SK-N-SH treated with all-trans-retinoic acid at 6 μM for 48 hours (cell line): ENCODE measurements at regions not wholly inside any gene's neighbourhood (a gene's known extent, or its start where the extent isn't known, plus 50 kb on each side); places are given as distances from the start of the nearest gene placed in this dataset.

Experiments
- ATAC-seq: fragments of 200-7000 bp; cut with Tn5 transposase; 3 replicates; pipeline ENCODE4 v1.9.1; 2020; ENCODE audit warnings: mild to moderate bottlenecking, moderate library complexity
- BACH2 ChIP-seq: fragments of 250-450 bp; sonication (Bioruptor Pico); IDR thresholded peaks from 2 replicates; pipeline ENCODE4 v1.9.0; 2021; ENCODE audit warnings: mild to moderate bottlenecking, borderline replicate concordance
- CREB5 ChIP-seq: fragments of 250-450 bp; sonication (Bioruptor Pico); IDR thresholded peaks from 2 replicates; pipeline ENCODE4 v1.5.1; 2020; ENCODE audit warnings: low read depth, mild to moderate bottlenecking, moderate library complexity
- CSRNP3 ChIP-seq: fragments of 250-450 bp; sonication (Bioruptor Pico); IDR thresholded peaks from 2 replicates; pipeline ENCODE4 v1.5.1; 2021; ENCODE audit warnings: mild to moderate bottlenecking, moderate library complexity
- GLIS3 ChIP-seq: fragments of 250-450 bp; sonication (Bioruptor Pico); IDR thresholded peaks from 2 replicates; pipeline ENCODE4 v1.5.0; 2020; ENCODE audit warnings: mild to moderate bottlenecking, moderate library complexity
- ISL1 ChIP-seq: fragments of 250-450 bp; sonication (Bioruptor Pico); IDR thresholded peaks from 2 replicates; pipeline ENCODE4 v2.1.2; 2022; ENCODE audit warnings: mild to moderate bottlenecking, moderate library complexity
- OSR1 ChIP-seq: fragments of 250-450 bp; sonication (Bioruptor Pico); IDR thresholded peaks from 2 replicates; pipeline ENCODE4 v1.8.0; 2022; ENCODE audit warnings: moderate library complexity, mild to moderate bottlenecking, inconsistent platforms
- PATZ1 ChIP-seq: fragments of 250-450 bp; sonication (Bioruptor Pico); IDR thresholded peaks from 2 replicates; pipeline ENCODE4 v1.8.0; 2020; ENCODE audit warnings: mild to moderate bottlenecking, moderate library complexity, borderline replicate concordance
- POU6F1 ChIP-seq: fragments of 250-450 bp; sonication (Bioruptor Pico); IDR thresholded peaks from 2 replicates; pipeline ENCODE4 v1.8.0; 2021; ENCODE audit warnings: low read depth, mild to moderate bottlenecking, moderate library complexity, borderline replicate concordance
- PPARA ChIP-seq: fragments of 250-450 bp; sonication (Bioruptor Pico); IDR thresholded peaks from 2 replicates; pipeline ENCODE4 v1.5.0; 2020; ENCODE audit warnings: mild to moderate bottlenecking, borderline replicate concordance
- RARB ChIP-seq: fragments of 250-450 bp; sonication (Bioruptor Pico); IDR thresholded peaks from 2 replicates; pipeline ENCODE4 v1.8.0; 2021; ENCODE audit warnings: mild to moderate bottlenecking, moderate library complexity
- SNAI2 ChIP-seq: fragments of 250-450 bp; sonication (Bioruptor Pico); IDR thresholded peaks from 2 replicates; pipeline ENCODE4 v1.5.0; 2020; ENCODE audit warnings: mild to moderate bottlenecking, moderate library complexity
- TCF4 ChIP-seq: fragments of 250-450 bp; sonication (Bioruptor Pico); IDR thresholded peaks from 2 replicates; pipeline ENCODE4 v1.8.0; 2021; ENCODE audit warnings: mild to moderate bottlenecking, moderate library complexity, borderline replicate concordance
- TOX ChIP-seq: fragments of 250-450 bp; sonication (Bioruptor Pico); IDR thresholded peaks from 2 replicates; pipeline ENCODE4 v1.8.0; 2021; ENCODE audit warnings: mild to moderate bottlenecking, moderate library complexity, borderline replicate concordance
- TSHZ2 ChIP-seq: fragments of 250-450 bp; sonication (Bioruptor Pico); IDR thresholded peaks from 2 replicates; pipeline ENCODE4 v1.5.0; 2020; ENCODE audit warnings: mild to moderate bottlenecking, moderate library complexity
- ZC3H10 ChIP-seq: fragments of 250-450 bp; sonication (Bioruptor Pico); IDR thresholded peaks from 2 replicates; pipeline ENCODE4 v1.5.1; 2021; ENCODE audit warnings: mild to moderate bottlenecking, moderate library complexity
- ZFP3 ChIP-seq: fragments of 250-450 bp; sonication (Bioruptor Pico); IDR thresholded peaks from 2 replicates; pipeline ENCODE4 v1.5.0; 2020; ENCODE audit warnings: mild to moderate bottlenecking, moderate library complexity
- ZNF70 ChIP-seq: fragments of 450-650 bp; formaldehyde crosslinking; IDR thresholded peaks from 2 replicates; pipeline ENCODE4 v1.5.0; 2020; ENCODE audit warnings: mild to moderate bottlenecking, moderate library complexity
- ZNF8 ChIP-seq: fragments of 450-650 bp; formaldehyde crosslinking; IDR thresholded peaks from 2 replicates; pipeline ENCODE4 v1.5.0; 2020; ENCODE audit warnings: mild to moderate bottlenecking, moderate library complexity

GRCh38 chr13:36519432-36519831 is 87.1 kb downstream of the CCNA1 start:
- ATAC-seq, result no peak
- TF ChIP-seq ISL1 (CRISPR knock-in tag) (no peak), SNAI2 (CRISPR knock-in tag) (no peak), TSHZ2 (CRISPR knock-in tag) (no peak), POU6F1 (CRISPR knock-in tag) (no peak), ZFP3 (CRISPR knock-in tag) (no peak), ZNF70 (CRISPR knock-in tag) (no peak), RARB (CRISPR knock-in tag) (no peak), CSRNP3 (CRISPR knock-in tag) (no peak), TCF4 (CRISPR knock-in tag) (no peak), PATZ1 (CRISPR knock-in tag) (no peak), ZC3H10 (no peak)

- ATAC-seq, result no peak
- TF ChIP-seq GLIS3 (CRISPR knock-in tag) (no peak), CREB5 (CRISPR knock-in tag) (no peak), PPARA (no peak), ZFP3 (CRISPR knock-in tag) (no peak), TOX (CRISPR knock-in tag) (no peak), PATZ1 (CRISPR knock-in tag) (no peak), TCF4 (CRISPR knock-in tag) (no peak), ISL1 (CRISPR knock-in tag) (no peak), OSR1 (CRISPR knock-in tag) (no peak), ZNF8 (no peak), CSRNP3 (CRISPR knock-in tag) (no peak), RARB (CRISPR knock-in tag) (no peak), ZNF70 (CRISPR knock-in tag) (no peak), BACH2 (CRISPR knock-in tag) (no peak)
These were observed 87.8 kb downstream of the CCNA1 start for GRCh38 chr13:36520111-36520510.
